ENCODE measurements at regions not wholly inside any gene's neighbourhood (a gene's known extent, or its start where the extent isn't known, plus 50 kb on each side); places are given as distances from the start of the nearest gene placed in this dataset.

DNA sequence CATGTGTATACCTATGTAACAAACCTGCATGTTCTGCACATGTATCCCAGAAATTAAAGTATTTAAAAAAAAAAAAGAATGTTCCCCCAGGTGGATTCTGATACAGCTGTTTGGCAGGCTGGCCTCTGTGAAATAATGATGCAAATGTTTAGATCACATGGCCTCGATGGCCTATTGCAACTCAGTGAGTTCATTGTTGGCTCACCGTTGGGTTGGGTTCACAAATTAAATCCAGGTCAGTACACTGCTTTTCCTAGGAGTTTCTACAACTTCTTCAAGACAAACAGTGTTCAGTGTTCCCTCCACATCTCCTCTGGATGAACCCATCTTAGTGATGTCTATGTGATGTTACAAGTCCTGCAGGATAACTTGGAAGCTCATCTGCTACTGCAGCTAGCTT, 58.3 kb upstream of the STXBP6 start:
- DNase-seq (ENCODE audit: extremely low read depth in 1 of 2, low read depth in 1 of 2): no peak

DNA sequence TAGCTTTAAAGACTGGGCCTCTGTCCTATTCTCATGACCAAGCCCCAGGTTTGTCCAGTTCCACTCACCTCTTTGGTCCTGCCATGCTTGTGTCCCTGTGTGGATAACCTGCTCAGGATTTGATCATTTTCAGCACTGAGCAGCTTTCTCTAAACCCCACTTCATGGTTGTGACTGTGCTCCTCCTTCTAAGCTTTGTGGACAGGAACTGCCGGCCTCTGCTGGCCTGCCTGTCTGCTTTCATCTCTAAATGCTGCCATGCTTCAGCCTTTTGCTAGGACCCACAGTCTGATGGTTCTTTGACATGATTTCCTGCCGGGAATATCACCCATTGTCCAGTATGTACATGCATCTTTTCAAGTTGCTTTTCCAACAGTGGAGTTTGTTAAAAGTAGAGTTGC, 53.9 kb upstream of the STXBP6 start:
- DNase-seq (ENCODE audit: extremely low read depth in 1 of 2, low read depth in 1 of 2): no peak

DNA sequence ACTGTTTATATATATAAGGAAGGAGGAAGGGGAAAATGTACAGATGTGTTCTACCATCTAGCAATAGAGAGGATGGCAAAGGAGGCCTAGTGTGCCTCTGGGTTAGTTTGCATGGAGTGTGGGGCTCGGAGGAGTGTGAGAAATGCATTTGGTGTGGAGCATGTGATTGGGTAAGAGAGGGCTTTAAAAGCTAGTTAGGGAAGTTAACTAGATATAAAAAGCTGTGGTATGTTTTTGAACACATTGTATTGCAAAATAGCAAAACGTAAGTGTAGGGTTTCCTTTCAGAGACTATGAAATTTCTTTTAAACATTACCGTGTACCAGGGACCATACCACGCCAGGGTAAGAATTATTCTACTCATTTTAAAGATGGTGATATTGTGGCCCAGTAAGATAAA, 53.3 kb upstream of the STXBP6 start:
- DNase-seq (ENCODE audit: extremely low read depth in 1 of 2, low read depth in 1 of 2): no peak

DNA sequence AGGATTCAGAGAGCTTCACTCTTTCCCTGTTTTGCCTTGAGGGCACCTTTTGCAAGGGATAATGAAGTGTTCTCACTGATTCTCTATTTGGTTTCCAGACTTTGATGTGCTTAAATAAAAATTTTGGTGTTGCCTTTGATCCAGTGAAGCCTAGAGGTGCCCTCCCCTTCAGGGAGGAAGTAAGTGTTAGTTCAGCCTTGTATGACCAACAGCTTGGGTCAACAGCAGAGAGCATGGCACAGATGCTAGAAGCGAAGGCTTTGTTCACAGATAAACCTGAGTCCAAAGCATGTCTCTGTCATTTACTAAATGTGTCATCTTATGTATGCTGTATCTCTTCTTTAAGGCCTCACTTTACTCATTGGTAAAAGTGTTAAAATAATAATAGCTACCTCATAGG, 52.8 kb upstream of the STXBP6 start:
- DNase-seq (ENCODE audit: extremely low read depth in 1 of 2, low read depth in 1 of 2): no peak

DNA sequence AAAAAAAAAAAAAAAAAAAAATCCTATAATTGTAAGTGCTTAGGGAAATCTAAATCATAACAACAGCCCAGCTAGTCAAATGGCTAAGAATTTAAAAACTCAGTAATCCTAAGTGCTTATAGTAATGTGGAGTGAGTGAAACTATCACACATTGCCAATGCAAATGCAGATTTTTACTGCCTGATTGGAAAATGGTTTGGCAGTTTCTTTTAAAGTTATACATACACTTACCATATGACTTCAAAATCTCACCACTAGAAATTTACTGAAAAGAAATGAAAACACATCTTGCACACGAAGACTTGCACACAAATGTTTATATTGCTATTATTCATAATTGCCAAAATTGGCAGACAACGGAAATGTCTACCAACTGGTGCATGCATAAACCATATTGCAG, 51.3 kb upstream of the STXBP6 start:
- DNase-seq (ENCODE audit: extremely low read depth in 1 of 2, low read depth in 1 of 2): no peak

Measured in stimulated activated CD8-positive, alpha-beta memory T cell treated with anti-CD3 and anti-CD28 coated beads, Interleukin-7, amount 100 ng/mL, for 48 hours (primary cell).